Neural progenitor cell (in vitro differentiated cells): ENCODE measurements at regions not wholly inside any gene's neighbourhood (a gene's known extent, or its start where the extent isn't known, plus 50 kb on each side); places are given as distances from the start of the nearest gene placed in this dataset.

Source experiments
- DNase-seq: peaks from one replicate; pipeline ENCODE4 v3.0.0-alpha.2; 2016; ENCODE audit warnings: low spot score
- H2AFZ ChIP-seq: fragments of 200-600 bp; sonication (generic); replicated peaks from 2 replicates; pipeline ENCODE4 v1.6.1; 2016; ENCODE audit warnings: antibody characterized with exemption
- H3F3A ChIP-seq: fragments of 200-600 bp; sonication (generic); 2 replicates; pipeline ENCODE4 v1.6.1; 2016; ENCODE audit warnings: antibody characterized with exemption, low read depth
- H3K27ac ChIP-seq: fragments of 200-600 bp; sonication (generic); 2 replicates; pipeline ENCODE4 v1.5.1; 2016; ENCODE audit warnings: mild to moderate bottlenecking
- H3K27me3 ChIP-seq: fragments of 200-600 bp; sonication (generic); 2 replicates; pipeline ENCODE4 v1.6.1; 2016; ENCODE audit warnings: mild to moderate bottlenecking, moderate library complexity
- H3K36me3 ChIP-seq: fragments of 200-600 bp; sonication (generic); 2 replicates; pipeline ENCODE4 v1.5.1; 2016
- H3K4me1 ChIP-seq: fragments of 200-600 bp; sonication (generic); 2 replicates; pipeline ENCODE4 v1.6.1; 2016; ENCODE audit warnings: mixed run types
- H3K4me2 ChIP-seq: fragments of 200-600 bp; sonication (generic); 2 replicates; pipeline ENCODE4 v1.6.1; 2016
- H3K4me3 ChIP-seq: fragments of 200-600 bp; sonication (generic); 2 replicates; pipeline ENCODE4 v1.5.1; 2016
- H3K79me2 ChIP-seq: fragments of 200-600 bp; sonication (generic); 2 replicates; pipeline ENCODE4 v1.6.1; 2016; ENCODE audit warnings: low read depth
- H3K9ac ChIP-seq: fragments of 200-600 bp; sonication (generic); 2 replicates; pipeline ENCODE4 v1.6.1; 2016
- H3K9me3 ChIP-seq: fragments of 200-600 bp; sonication (generic); 2 replicates; pipeline ENCODE4 v1.5.1; 2016; ENCODE audit warnings: low read depth
- H4K20me1 ChIP-seq: fragments of 200-600 bp; sonication (generic); 2 replicates; pipeline ENCODE4 v1.6.1; 2016; ENCODE audit warnings: low read depth
- H3K27ac Mint-ChIP-seq: 3 replicates; pipeline ENCODE4 v1.8.0; 2021; ENCODE audit warnings: mixed read lengths
- H3K27me3 Mint-ChIP-seq: 2 replicates; pipeline ENCODE4 v1.8.0; 2022; ENCODE audit warnings: low read depth, mild to moderate bottlenecking, inconsistent platforms, moderate library complexity, mixed read lengths; ENCODE audit not compliant: insufficient read depth
- H3K36me3 Mint-ChIP-seq: 3 replicates; pipeline ENCODE4 v1.8.0; 2021; ENCODE audit warnings: mixed read lengths
- H3K4me1 Mint-ChIP-seq: 3 replicates; pipeline ENCODE4 v1.8.0; 2021; ENCODE audit warnings: mixed read lengths
- H3K4me3 Mint-ChIP-seq: 3 replicates; pipeline ENCODE4 v1.8.0; 2021; ENCODE audit warnings: mild to moderate bottlenecking, moderate library complexity, mixed read lengths
- H3K9me3 Mint-ChIP-seq: 3 replicates; pipeline ENCODE4 v1.8.0; 2020; ENCODE audit warnings: mixed read lengths
- CTCF ChIP-seq: fragments of 200-600 bp; sonication (generic); IDR thresholded peaks from 2 replicates; pipeline ENCODE4 v1.5.1; 2017; ENCODE audit warnings: antibody characterized with exemption, mild to moderate bottlenecking
- EZH2 ChIP-seq: fragments of 200-600 bp; sonication (generic); IDR thresholded peaks from 2 replicates; pipeline ENCODE4 v1.6.1; 2017; ENCODE audit warnings: antibody characterized with exemption, mild to moderate bottlenecking, moderate library complexity
- EZH2phosphoT487 ChIP-seq: fragments of 200-600 bp; sonication (generic); IDR thresholded peaks from 2 replicates; pipeline ENCODE4 v1.6.1; 2017; ENCODE audit warnings: antibody characterized with exemption

GRCh38 chr3:124316034-124316287 is 324.0 kb upstream of the ROPN1 start:
- no peaks in the 10 kb centered on the region for H3K27me3 ChIP-seq
- H3F3A ChIP-seq = no peaks in the 10 kb centered on the region
- no peaks in the 10 kb centered on the region for H4K20me1 ChIP-seq
- Mint-ChIP-seq H3K9me3 (no peaks in the 10 kb centered on the region), H3K4me3 (no peak overlapping the region), H3K36me3 (no peaks in the 10 kb centered on the region), H3K4me1 (no peaks in the 10 kb centered on the region), H3K27me3 (peaks cover 3% of the 10 kb centered on the region), H3K27ac (no peak overlapping the region)
- no peak for DNase-seq
- H3K79me2 ChIP-seq = no peaks in the 10 kb centered on the region
- no peaks in the 10 kb centered on the region for H3K36me3 ChIP-seq
- no peak overlapping the region for H3K4me3 ChIP-seq
- no peak overlapping the region for H3K9ac ChIP-seq
- no peaks in the 10 kb centered on the region for H3K9me3 ChIP-seq
- H2AFZ ChIP-seq = no peak overlapping the region
- no peaks in the 10 kb centered on the region for H3K4me1 ChIP-seq
- TF ChIP-seq EZH2phosphoT487 = no peak
- no peak for TF ChIP-seq EZH2
- TF ChIP-seq CTCF = no peak
- no peak overlapping the region for H3K4me2 ChIP-seq
- no peak overlapping the region for H3K27ac ChIP-seq

GRCh38 chr3:124318014-124318413 is 326.1 kb upstream of the ROPN1 start:
- H3K36me3 ChIP-seq = no peaks in the 10 kb centered on the region
- H3K4me3 Mint-ChIP-seq = no peak overlapping the region
- no peak for DNase-seq

GRCh38 chr3:124318656-124319055 is 326.7 kb upstream of the ROPN1 start:
- DNase-seq = no peak
- Histone ChIP-seq H3K4me2 (no peak overlapping the region), H3K79me2 (no peaks in the 10 kb centered on the region), H3K27me3 (no peaks in the 10 kb centered on the region), H3F3A (no peaks in the 10 kb centered on the region), H3K9me3 (no peaks in the 10 kb centered on the region), H3K4me1 (no peaks in the 10 kb centered on the region), H2AFZ (no peak overlapping the region), H4K20me1 (no peaks in the 10 kb centered on the region), H3K4me3 (no peak overlapping the region), H3K27ac (no peak overlapping the region), H3K9ac (no peak overlapping the region), H3K36me3 (no peaks in the 10 kb centered on the region)
- peaks cover 6% of the 10 kb centered on the region for H3K4me1 Mint-ChIP-seq
- H3K27me3 Mint-ChIP-seq = no peaks in the 10 kb centered on the region
- H3K9me3 Mint-ChIP-seq = no peaks in the 10 kb centered on the region
- no peaks in the 10 kb centered on the region for H3K36me3 Mint-ChIP-seq
- H3K27ac Mint-ChIP-seq = no peak overlapping the region
- no peak overlapping the region for H3K4me3 Mint-ChIP-seq
- TF ChIP-seq EZH2phosphoT487 = no peak
- TF ChIP-seq EZH2 = no peak
- TF ChIP-seq CTCF = no peak

More at GRCh38 chr3:124318014-124318413, 326.1 kb upstream of the ROPN1 start:
- H3K4me1 ChIP-seq = no peaks in the 10 kb centered on the region
- no peaks in the 10 kb centered on the region for H3K79me2 ChIP-seq
- H4K20me1 ChIP-seq = no peaks in the 10 kb centered on the region
- H3K27me3 ChIP-seq = no peaks in the 10 kb centered on the region
- H2AFZ ChIP-seq = no peak overlapping the region
- no peak overlapping the region for H3K9ac ChIP-seq
- TF ChIP-seq CTCF (no peak), EZH2phosphoT487 (no peak), EZH2 (no peak)
- H3K9me3 Mint-ChIP-seq = no peaks in the 10 kb centered on the region
- peaks cover 6% of the 10 kb centered on the region for H3K4me1 Mint-ChIP-seq
- H3K27ac Mint-ChIP-seq = no peak overlapping the region
- no peak overlapping the region for H3K27ac ChIP-seq
- peaks cover under 1% of the 10 kb centered on the region for H3K27me3 Mint-ChIP-seq
- H3K9me3 ChIP-seq = no peaks in the 10 kb centered on the region
- H3K36me3 Mint-ChIP-seq = no peaks in the 10 kb centered on the region
- no peak overlapping the region for H3K4me3 ChIP-seq
- no peaks in the 10 kb centered on the region for H3F3A ChIP-seq
- H3K4me2 ChIP-seq = no peak overlapping the region

- Mint-ChIP-seq H3K36me3 (no peaks in the 10 kb centered on the region), H3K9me3 (no peaks in the 10 kb centered on the region), H3K4me3 (peak overlapping the region; percentile 30), H3K4me1 (peaks cover 6% of the 10 kb centered on the region), H3K27me3 (no peaks in the 10 kb centered on the region), H3K27ac (no peak overlapping the region)
- no peak overlapping the region for H3K9ac ChIP-seq
- H3K4me3 ChIP-seq = no peak overlapping the region
- H3K36me3 ChIP-seq = no peaks in the 10 kb centered on the region
- TF ChIP-seq EZH2phosphoT487 (no peak), EZH2 (no peak), CTCF (no peak)
- H3K27me3 ChIP-seq = no peaks in the 10 kb centered on the region
- H3K4me1 ChIP-seq = no peaks in the 10 kb centered on the region
- no peaks in the 10 kb centered on the region for H3K9me3 ChIP-seq
- no peaks in the 10 kb centered on the region for H3F3A ChIP-seq
- H3K27ac ChIP-seq = no peak overlapping the region
- H3K4me2 ChIP-seq = no peak overlapping the region
- DNase-seq = no peak
- H4K20me1 ChIP-seq = no peaks in the 10 kb centered on the region
- H2AFZ ChIP-seq = no peak overlapping the region
- H3K79me2 ChIP-seq = no peaks in the 10 kb centered on the region
These were observed 329.1 kb upstream of the ROPN1 start for GRCh38 chr3:124320976-124321375.
